SJCRH30 (cell line): ENCODE measurements at regions not wholly inside any gene's neighbourhood (a gene's known extent, or its start where the extent isn't known, plus 50 kb on each side); places are given as distances from the start of the nearest gene placed in this dataset.

Experiments used
- DNase-seq, 2 experiments: peaks; one replicate each; pipeline ENCODE4 v3.0.0-alpha.2; 2015 to 2020
- H3K27ac ChIP-seq: fragments of 250-450 bp; sonication (Bioruptor Pico); 2 replicates; pipeline ENCODE4 v1.5.1; 2020; ENCODE audit warnings: mild to moderate bottlenecking, moderate library complexity
- H3K27me3 ChIP-seq: fragments of 250-450 bp; sonication (Bioruptor Pico); 2 replicates; pipeline ENCODE4 v1.5.1; 2020; ENCODE audit warnings: mild to moderate bottlenecking, moderate library complexity
- H3K36me3 ChIP-seq: fragments of 250-450 bp; sonication (Bioruptor Pico); 2 replicates; pipeline ENCODE4 v1.5.1; 2020; ENCODE audit warnings: mild to moderate bottlenecking, moderate library complexity
- H3K4me1 ChIP-seq: fragments of 250-450 bp; sonication (Bioruptor Pico); 2 replicates; pipeline ENCODE4 v1.5.1; 2020; ENCODE audit warnings: mild to moderate bottlenecking, moderate library complexity
- H3K4me3 ChIP-seq: fragments of 250-450 bp; sonication (Bioruptor Pico); 2 replicates; pipeline ENCODE4 v1.5.1; 2020; ENCODE audit warnings: mild to moderate bottlenecking, moderate library complexity
- H3K9me3 ChIP-seq: fragments of 250-450 bp; sonication (Bioruptor Pico); replicated peaks from 2 replicates; pipeline ENCODE4 v1.5.1; 2020; ENCODE audit warnings: mild to moderate bottlenecking, moderate library complexity

DNA sequence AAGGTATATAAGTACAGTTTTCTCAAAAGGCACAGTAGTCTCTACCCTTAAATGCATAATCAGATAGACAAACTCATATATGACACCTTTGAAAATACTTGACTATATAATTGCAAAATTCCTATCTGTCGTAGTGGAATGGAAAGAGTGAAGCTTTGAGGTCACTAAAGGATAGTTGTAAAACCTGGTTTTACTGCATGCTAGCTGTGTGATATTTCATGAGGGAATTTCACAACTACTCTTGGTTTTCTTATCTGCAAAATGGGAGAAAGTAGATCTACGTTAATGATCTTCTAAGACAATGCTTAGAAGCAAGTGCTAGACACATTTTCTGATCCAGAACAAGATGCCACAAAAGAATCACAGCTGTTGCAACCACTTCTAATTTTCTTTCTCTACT is 332.2 kb downstream of the AASDHPPT start:
- no peaks in the 10 kb centered on the region for H3K27me3 ChIP-seq

DNA sequence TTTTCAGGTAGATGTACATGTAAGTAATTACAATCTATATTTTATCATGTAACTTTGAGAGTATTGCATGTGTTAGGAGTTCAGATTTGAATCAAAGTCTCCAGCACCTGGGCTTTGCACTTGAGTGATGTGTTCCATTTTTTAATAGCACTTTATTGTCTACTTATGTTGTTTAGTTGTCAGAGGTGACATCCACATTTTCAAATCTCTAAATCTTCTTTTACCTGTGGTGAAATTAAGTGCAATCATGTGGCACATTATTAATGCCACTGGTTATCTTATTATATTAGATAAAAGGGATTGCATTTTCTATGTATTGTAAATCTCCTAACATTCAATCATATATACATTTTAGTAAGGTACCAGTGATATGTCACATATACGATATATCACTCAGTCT is 333.4 kb downstream of the AASDHPPT start:
- no peak overlapping the region for H3K4me3 ChIP-seq
- H3K27ac ChIP-seq: no peak overlapping the region
- no peaks in the 10 kb centered on the region for H3K4me1 ChIP-seq
- H3K36me3 ChIP-seq: no peaks in the 10 kb centered on the region
- no peaks in the 10 kb centered on the region for H3K9me3 ChIP-seq
- DNase-seq: no peak
- H3K27me3 ChIP-seq: no peaks in the 10 kb centered on the region

More for the DNA sequence above, 332.2 kb downstream of the AASDHPPT start:
- DNase-seq: no peak
- Histone ChIP-seq H3K4me1 (no peaks in the 10 kb centered on the region), H3K36me3 (no peaks in the 10 kb centered on the region), H3K27ac (no peak overlapping the region), H3K9me3 (no peaks in the 10 kb centered on the region), H3K4me3 (no peak overlapping the region)

DNA sequence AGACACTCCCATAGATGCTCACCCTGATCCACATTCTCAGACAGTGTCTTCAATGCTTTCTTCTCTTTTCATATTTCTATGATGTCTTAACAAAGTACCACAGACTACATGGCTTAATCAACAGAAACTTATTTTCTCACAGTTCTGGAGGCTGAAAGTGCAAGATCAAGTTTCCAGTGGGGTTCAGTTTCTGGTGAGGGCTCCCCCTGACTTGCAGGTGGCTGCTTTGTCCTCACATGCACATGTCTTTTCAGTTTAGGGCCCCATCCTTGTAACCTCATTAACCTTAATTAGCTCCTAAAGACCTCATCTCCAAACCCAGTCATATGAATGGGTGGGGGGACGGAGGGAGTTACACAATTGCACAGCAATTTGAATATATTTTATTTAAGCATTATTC is 335.8 kb downstream of the AASDHPPT start:
- DNase-seq: no peak
- H3K27ac ChIP-seq: no peak overlapping the region

DNA sequence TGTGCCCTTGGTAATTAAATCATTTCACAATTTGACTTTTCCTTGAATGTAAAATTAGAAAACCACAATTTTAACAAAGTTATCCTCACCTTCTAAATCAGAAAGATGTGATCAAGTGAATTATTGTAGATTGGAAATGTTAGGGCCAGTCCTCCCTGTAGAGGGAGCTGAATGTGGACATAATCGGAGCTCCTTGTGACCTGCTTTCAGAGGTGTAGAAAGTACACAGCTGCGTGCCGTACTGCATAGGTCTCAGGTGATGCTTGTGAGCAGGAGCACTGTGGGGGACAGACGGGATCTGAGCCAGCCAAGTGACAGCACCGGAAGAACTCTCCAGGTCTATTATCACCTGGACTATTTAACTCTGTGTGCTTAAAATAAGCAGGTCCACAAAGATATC is 338.0 kb downstream of the AASDHPPT start:
- no peaks in the 10 kb centered on the region for H3K36me3 ChIP-seq
- no peaks in the 10 kb centered on the region for H3K9me3 ChIP-seq
- H3K27me3 ChIP-seq: no peaks in the 10 kb centered on the region
- H3K4me1 ChIP-seq: no peaks in the 10 kb centered on the region
- H3K27ac ChIP-seq: no peak overlapping the region
- H3K4me3 ChIP-seq: no peak overlapping the region
- DNase-seq: no peak

More for the DNA sequence above, 335.8 kb downstream of the AASDHPPT start:
- Histone ChIP-seq H3K4me1 (no peaks in the 10 kb centered on the region), H3K36me3 (no peaks in the 10 kb centered on the region), H3K9me3 (no peaks in the 10 kb centered on the region), H3K27me3 (no peaks in the 10 kb centered on the region), H3K4me3 (no peak overlapping the region)

DNA sequence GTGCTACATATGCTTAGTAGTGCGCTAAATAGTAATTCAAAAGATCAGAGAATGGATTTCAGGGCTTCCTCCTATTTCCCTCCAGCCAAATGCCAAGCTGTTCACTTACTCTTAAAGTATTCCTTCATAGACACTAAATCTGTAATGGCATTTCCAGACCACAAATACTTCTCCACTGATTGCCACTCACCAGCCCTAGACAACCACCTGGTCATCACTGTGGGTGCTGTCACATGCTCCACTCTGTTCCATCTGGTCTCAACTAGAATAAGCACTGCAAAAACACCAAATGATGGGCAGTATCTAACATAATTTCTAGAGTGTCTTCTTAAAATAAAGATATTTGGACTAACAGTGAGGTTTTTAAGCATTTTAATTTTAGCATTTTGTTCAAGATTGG is 341.3 kb downstream of the AASDHPPT start:
- H3K4me3 ChIP-seq: no peak overlapping the region
- no peaks in the 10 kb centered on the region for H3K4me1 ChIP-seq
- no peak for DNase-seq
- no peaks in the 10 kb centered on the region for H3K9me3 ChIP-seq
- H3K36me3 ChIP-seq: no peaks in the 10 kb centered on the region
- H3K27me3 ChIP-seq: no peaks in the 10 kb centered on the region
- no peak overlapping the region for H3K27ac ChIP-seq

DNA sequence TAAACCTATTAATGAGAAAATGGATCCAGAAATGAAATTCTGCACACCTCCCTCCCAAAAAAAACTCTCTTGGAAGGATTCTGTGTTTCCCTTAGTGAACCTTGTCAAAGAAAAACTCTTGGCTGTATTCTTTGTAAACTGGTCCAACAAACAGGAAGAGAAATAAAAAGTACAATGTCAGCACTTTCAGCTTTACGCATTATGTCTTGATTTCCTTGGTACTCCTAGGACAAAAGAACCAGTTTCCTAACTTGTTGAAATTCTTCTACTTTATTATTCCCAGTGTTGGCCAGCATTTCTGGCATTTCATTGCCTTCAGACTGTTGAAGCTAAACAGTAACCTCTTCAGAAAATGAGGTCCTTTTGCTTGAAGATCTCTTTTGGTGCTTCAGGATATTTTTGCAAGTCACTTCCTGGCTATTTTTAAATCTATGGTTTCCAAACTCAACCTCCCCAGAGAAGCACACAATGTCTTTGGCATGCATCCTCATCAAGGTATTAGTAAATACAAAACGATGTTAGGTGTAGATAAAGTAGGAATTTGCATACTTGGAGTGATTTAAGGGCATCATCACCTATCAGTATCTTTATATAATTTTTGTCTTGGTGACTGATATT is 342.7 kb downstream of the AASDHPPT start:
- DNase-seq: no peak

DNA sequence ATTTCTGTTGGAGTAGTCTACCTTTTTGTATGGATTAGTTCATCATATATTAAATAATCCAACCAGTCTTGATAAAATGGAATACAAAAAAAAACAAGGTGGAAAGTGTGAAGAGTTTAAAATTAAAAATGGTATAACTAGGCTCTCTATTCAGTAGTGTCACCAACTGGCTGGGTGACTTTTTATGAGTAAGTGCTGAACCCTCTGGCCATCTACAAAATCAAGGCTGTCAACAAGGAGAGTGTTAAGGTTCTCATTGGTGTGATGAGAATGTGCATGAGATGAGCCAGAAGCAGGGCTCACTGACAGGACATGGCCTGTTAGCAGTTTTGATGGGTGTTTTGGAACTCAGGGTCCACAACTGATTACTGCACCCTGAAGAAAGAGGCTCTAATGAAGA is 343.2 kb downstream of the AASDHPPT start:
- no peak overlapping the region for H3K4me3 ChIP-seq
- no peaks in the 10 kb centered on the region for H3K36me3 ChIP-seq
- H3K27me3 ChIP-seq: no peaks in the 10 kb centered on the region
- H3K4me1 ChIP-seq: no peaks in the 10 kb centered on the region
- H3K9me3 ChIP-seq: no peaks in the 10 kb centered on the region
- no peak for DNase-seq
- no peak overlapping the region for H3K27ac ChIP-seq

More for the DNA sequence above, 342.7 kb downstream of the AASDHPPT start:
- no peak overlapping the region for H3K27ac ChIP-seq
- H3K36me3 ChIP-seq: no peaks in the 10 kb centered on the region
- no peaks in the 10 kb centered on the region for H3K4me1 ChIP-seq
- H3K27me3 ChIP-seq: no peaks in the 10 kb centered on the region
- H3K4me3 ChIP-seq: no peak overlapping the region
- no peaks in the 10 kb centered on the region for H3K9me3 ChIP-seq

DNA sequence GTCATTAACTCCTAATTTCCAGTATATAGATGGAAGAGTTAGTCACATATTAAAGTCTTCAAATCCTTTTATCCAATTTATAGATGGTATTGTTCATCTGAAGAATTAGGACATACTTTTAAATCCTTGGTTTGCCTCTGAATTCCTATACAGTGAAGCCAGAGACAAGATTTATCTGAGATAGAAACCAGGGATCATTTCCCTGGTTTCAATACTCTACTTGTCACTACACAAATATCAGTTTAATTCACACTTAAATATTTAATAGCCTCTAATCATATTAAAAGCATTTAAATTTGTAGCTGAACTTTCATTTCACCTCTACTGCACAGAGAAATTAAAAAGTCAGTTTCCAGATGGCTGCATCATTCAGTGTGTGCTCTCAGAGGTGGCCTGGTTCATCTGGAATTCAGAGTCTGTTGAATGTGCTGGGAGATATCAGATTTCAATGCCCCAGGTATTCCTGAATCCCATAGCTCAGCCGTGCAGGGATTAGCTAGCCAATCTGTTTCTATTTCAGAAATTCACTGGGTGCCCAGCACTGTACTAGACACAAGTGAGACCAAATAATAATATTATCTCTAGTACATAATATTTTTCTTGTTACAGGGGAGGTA is 344.3 kb downstream of the AASDHPPT start:
- Histone ChIP-seq H3K4me3 (no peak overlapping the region), H3K27me3 (no peaks in the 10 kb centered on the region), H3K36me3 (no peaks in the 10 kb centered on the region), H3K4me1 (no peaks in the 10 kb centered on the region), H3K9me3 (no peaks in the 10 kb centered on the region), H3K27ac (no peak overlapping the region)
- DNase-seq: peak in 1 of 2 experiments; percentile 16

DNA sequence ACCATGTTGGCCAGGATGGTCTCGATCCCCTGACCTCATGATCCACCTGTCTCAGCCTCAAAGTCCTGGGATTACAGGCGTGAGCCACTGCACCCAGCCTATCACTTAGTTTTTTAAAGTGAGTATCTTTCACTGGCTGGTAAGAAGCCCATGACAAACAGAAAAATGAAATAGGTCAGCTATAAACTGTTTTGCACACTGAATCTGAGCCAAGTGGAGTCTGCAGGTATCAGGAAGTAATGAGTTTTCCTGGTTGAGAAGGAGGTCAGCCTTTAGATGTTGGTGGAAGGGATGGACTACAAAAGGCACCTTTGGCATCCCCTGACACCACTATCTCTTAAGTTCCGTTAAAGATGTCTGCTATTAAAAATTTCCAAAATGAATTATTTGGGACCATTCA is 345.1 kb downstream of the AASDHPPT start:
- no peaks in the 10 kb centered on the region for H3K9me3 ChIP-seq
- no peaks in the 10 kb centered on the region for H3K36me3 ChIP-seq
- H3K4me3 ChIP-seq: no peak overlapping the region
- DNase-seq: no peak
- no peak overlapping the region for H3K27ac ChIP-seq
- H3K4me1 ChIP-seq: no peaks in the 10 kb centered on the region
- H3K27me3 ChIP-seq: no peaks in the 10 kb centered on the region

DNA sequence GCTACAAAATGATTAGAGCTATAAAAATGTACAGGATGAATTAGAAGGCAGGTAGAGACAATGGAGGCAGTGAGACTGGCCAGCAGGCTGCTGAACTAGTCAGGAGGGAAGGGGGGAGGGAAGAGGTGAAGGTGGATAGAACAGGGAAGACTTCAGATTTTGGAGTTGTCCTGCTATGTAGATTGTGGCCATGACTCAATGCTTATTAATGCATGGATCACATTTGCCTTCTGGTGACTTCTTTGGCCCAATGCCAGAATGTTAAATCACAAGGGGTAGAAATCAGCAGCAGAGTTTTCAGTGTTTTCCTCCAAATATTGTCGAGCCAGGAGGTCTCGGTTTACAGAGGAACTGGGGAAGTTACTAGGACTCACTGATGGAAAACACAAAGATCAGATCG is 346.6 kb downstream of the AASDHPPT start:
- DNase-seq: peak; percentile 2 to 36
- Histone ChIP-seq H3K27me3 (no peaks in the 10 kb centered on the region), H3K9me3 (no peaks in the 10 kb centered on the region), H3K4me3 (no peak overlapping the region), H3K36me3 (no peaks in the 10 kb centered on the region), H3K27ac (no peak overlapping the region), H3K4me1 (no peaks in the 10 kb centered on the region)

DNA sequence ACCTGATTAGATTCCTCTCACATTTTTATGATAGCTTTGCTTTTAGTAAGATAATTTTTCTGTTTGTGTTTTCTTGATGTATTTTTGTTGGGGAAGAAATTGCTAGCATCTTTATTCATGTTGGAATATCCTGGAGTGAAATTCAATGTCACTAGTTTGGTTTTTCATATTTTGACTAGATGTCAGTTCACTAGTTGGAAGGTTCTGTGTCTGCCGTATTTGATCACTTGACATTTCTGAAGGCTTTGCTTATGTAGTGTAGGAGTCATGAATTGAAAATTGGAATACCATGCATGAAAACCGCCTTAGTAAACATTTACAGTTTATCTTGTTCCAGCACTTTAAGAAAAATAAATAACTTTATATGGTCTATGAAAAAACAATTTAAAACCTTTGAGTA is 348.4 kb downstream of the AASDHPPT start:
- no peaks in the 10 kb centered on the region for H3K4me1 ChIP-seq
- no peaks in the 10 kb centered on the region for H3K9me3 ChIP-seq
- DNase-seq: no peak
- H3K27ac ChIP-seq: no peak overlapping the region
- H3K36me3 ChIP-seq: no peaks in the 10 kb centered on the region
- H3K4me3 ChIP-seq: no peak overlapping the region
- no peaks in the 10 kb centered on the region for H3K27me3 ChIP-seq

DNA sequence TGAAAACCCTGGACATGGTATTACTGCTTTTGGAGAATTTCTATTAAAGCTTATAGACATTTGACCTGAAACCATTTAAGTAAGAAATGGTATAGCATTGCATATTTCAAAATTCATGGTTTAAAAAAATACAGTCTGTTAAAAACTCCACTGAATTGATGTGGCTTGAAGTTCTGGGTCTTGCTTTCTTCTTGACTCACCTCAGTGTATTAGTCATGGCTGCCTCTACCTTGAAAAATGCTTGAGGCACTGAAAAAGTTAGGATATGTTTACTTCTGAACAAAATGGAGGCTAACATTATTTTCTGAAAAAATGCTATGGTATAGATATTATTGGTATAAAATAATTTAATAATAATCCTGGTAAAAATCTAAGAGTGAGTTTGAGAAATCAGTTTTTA is 349.2 kb downstream of the AASDHPPT start:
- Histone ChIP-seq H3K36me3 (no peaks in the 10 kb centered on the region), H3K9me3 (no peaks in the 10 kb centered on the region), H3K4me1 (no peaks in the 10 kb centered on the region), H3K27ac (no peak overlapping the region), H3K4me3 (no peak overlapping the region), H3K27me3 (no peaks in the 10 kb centered on the region)
- no peak for DNase-seq

DNA sequence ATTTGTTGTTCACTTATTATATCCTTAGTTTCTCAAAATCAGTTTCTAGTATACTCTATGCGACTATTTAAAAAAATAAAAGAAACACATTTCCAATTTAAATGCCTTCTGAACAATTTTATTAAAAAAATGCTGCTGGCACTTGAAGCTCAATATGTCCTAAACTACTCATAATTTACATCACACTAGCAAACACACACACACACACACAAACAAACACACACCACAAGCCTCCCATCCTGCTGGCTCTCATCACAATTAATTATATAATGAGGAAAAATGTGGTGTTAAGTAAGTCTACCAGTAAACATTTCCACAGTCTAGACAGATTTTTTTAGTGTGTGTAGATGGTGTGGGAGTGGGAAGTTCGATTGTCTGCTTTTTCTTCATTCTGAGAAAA is 350.3 kb downstream of the AASDHPPT start:
- Histone ChIP-seq H3K4me1 (no peaks in the 10 kb centered on the region), H3K27me3 (no peaks in the 10 kb centered on the region), H3K36me3 (no peaks in the 10 kb centered on the region), H3K4me3 (no peak overlapping the region), H3K27ac (no peak overlapping the region), H3K9me3 (no peaks in the 10 kb centered on the region)
- DNase-seq: no peak

DNA sequence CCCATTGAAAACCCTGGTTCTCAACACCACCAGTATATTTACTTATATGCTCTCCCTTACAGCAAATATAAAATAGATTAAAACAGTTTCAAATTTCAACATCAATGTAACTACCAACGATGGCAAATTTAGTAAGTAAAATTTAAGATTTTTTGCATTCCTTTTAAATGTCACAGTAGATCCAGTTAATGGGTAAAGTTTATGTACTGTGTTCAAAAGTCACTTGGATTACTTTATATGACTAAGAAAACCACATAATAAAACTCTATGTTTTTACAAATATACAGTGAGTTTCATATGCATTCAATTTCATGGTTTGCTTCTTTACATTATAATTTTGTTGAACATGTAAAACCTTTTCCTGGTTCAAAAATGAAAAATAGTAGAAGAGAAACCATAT is 364.6 kb downstream of the AASDHPPT start:
- no peak overlapping the region for H3K27ac ChIP-seq
- no peaks in the 10 kb centered on the region for H3K9me3 ChIP-seq
- DNase-seq: no peak
- H3K4me3 ChIP-seq: no peak overlapping the region
- H3K27me3 ChIP-seq: no peaks in the 10 kb centered on the region
- H3K36me3 ChIP-seq: no peaks in the 10 kb centered on the region
- H3K4me1 ChIP-seq: no peaks in the 10 kb centered on the region

DNA sequence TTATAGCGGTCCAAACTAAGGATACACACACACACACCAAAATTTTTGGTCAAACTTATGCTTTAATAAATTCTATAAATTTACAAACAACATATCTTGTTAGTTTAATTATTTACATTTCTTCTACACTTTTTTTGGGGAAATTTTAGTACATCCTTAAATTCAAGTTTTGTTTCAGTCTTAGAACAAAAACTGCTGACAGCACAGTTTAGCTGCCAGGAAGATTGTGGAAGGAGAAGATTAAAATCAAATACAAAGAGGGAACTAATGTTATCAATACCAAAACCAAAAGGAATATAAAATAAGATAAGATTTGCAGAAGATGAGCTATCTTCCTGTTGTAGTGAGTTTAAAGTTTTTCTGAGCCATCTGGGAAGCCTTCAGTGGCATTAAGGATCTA is 368.8 kb downstream of the AASDHPPT start:
- Histone ChIP-seq H3K4me1 (no peaks in the 10 kb centered on the region), H3K27ac (no peak overlapping the region), H3K4me3 (no peak overlapping the region), H3K9me3 (no peaks in the 10 kb centered on the region), H3K27me3 (no peaks in the 10 kb centered on the region), H3K36me3 (no peaks in the 10 kb centered on the region)
- no peak for DNase-seq

DNA sequence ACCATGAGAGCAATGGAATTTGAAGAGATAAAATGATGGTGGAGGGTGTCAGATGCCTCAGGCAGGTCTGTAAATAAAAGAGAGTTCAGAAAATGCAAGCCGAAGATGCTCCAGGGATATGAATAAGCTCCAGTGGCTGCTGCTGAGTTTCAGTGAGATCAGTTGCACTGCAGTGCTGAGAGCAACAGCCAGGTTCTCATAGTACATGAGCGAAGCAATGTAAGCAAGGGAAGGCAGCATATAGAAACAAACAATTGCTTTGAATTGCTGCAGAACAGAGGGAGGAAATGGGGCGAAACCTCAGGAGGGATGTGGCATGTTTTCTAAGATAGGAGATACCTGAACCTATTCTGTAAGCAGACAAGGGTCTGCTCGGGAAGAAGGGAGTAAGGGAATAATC is 369.5 kb downstream of the AASDHPPT start:
- no peaks in the 10 kb centered on the region for H3K36me3 ChIP-seq
- no peak for DNase-seq

More for the DNA sequence above, 369.5 kb downstream of the AASDHPPT start:
- no peaks in the 10 kb centered on the region for H3K4me1 ChIP-seq
- no peaks in the 10 kb centered on the region for H3K9me3 ChIP-seq
- H3K27me3 ChIP-seq: no peaks in the 10 kb centered on the region
- H3K27ac ChIP-seq: no peak overlapping the region
- no peak overlapping the region for H3K4me3 ChIP-seq
